ENCODE measurements at regions not wholly inside any gene's neighbourhood (a gene's known extent, or its start where the extent isn't known, plus 50 kb on each side); places are given as distances from the start of the nearest gene placed in this dataset.

- TF ChIP-seq TCF4 (CRISPR knock-in tag; IDR thresholded peaks at IDR 0.05; ENCODE audit: borderline replicate concordance) (no peak), SNAI2 (CRISPR knock-in tag; IDR thresholded peaks at IDR 0.05) (no peak), ESRRG (CRISPR knock-in tag; IDR thresholded peaks at IDR 0.05) (no peak)
- ATAC-seq = no peak
Measured at GRCh38 chr3:22308871-22309270, 557.9 kb upstream of the ZNF385D start.

GRCh38 chr3:22315925-22316324 lies 564.9 kb upstream of the ZNF385D start:
- TF ChIP-seq GLIS3 (CRISPR knock-in tag; IDR thresholded peaks at IDR 0.05) (no peak), CSRNP3 (CRISPR knock-in tag; IDR thresholded peaks at IDR 0.05) (no peak), ESRRG (CRISPR knock-in tag; IDR thresholded peaks at IDR 0.05) (no peak), OSR1 (CRISPR knock-in tag; IDR thresholded peaks at IDR 0.05) (no peak), ARNTL (CRISPR knock-in tag; IDR thresholded peaks at IDR 0.05; ENCODE audit: borderline replicate concordance, low read depth) (no peak), TCF4 (CRISPR knock-in tag; IDR thresholded peaks at IDR 0.05; ENCODE audit: borderline replicate concordance) (no peak), ZNF70 (CRISPR knock-in tag; IDR thresholded peaks at IDR 0.05) (no peak), ZFP30 (CRISPR knock-in tag; IDR thresholded peaks at IDR 0.05) (no peak), CSDC2 (CRISPR knock-in tag; IDR thresholded peaks at IDR 0.05) (no peak)
- ATAC-seq = no peak

- no peak for ATAC-seq
- TF ChIP-seq ISL1 (CRISPR knock-in tag; IDR thresholded peaks at IDR 0.05) (peak; percentile 92), RARB (CRISPR knock-in tag; IDR thresholded peaks at IDR 0.05) (no peak), OSR1 (CRISPR knock-in tag; IDR thresholded peaks at IDR 0.05) (no peak), CSDC2 (CRISPR knock-in tag; IDR thresholded peaks at IDR 0.05) (no peak), TSHZ2 (CRISPR knock-in tag; IDR thresholded peaks at IDR 0.05) (peak; percentile 60; the same call in 1 of the 2 replicates), CREB5 (CRISPR knock-in tag; IDR thresholded peaks at IDR 0.05; ENCODE audit: low read depth) (peak; percentile 58), GLIS3 (CRISPR knock-in tag; IDR thresholded peaks at IDR 0.05) (peak; percentile 43; the same call in 1 of the 2 replicates), TOX (CRISPR knock-in tag; IDR thresholded peaks at IDR 0.05; ENCODE audit: borderline replicate concordance) (no peak), POU6F1 (CRISPR knock-in tag; IDR thresholded peaks at IDR 0.05; ENCODE audit: borderline replicate concordance, low read depth) (no peak), ZC3H10 (CRISPR knock-in tag; IDR thresholded peaks at IDR 0.05) (peak; percentile 46; the same call in 1 of the 2 replicates), PPARA (CRISPR knock-in tag; IDR thresholded peaks at IDR 0.05; ENCODE audit: borderline replicate concordance) (no peak), ZNF70 (CRISPR knock-in tag; IDR thresholded peaks at IDR 0.05) (no peak), ZNF565 (CRISPR knock-in tag; conservative IDR thresholded peaks at IDR 0.05; ENCODE audit: low read depth) (no peak), BACH2 (CRISPR knock-in tag; IDR thresholded peaks at IDR 0.05; ENCODE audit: borderline replicate concordance) (no peak), TCF4 (CRISPR knock-in tag; IDR thresholded peaks at IDR 0.05; ENCODE audit: borderline replicate concordance) (no peak), PATZ1 (CRISPR knock-in tag; IDR thresholded peaks at IDR 0.05; ENCODE audit: borderline replicate concordance) (no peak), ZNF8 (CRISPR knock-in tag; IDR thresholded peaks at IDR 0.05) (no peak), ZFP30 (CRISPR knock-in tag; IDR thresholded peaks at IDR 0.05) (no peak), SNAI2 (CRISPR knock-in tag; IDR thresholded peaks at IDR 0.05) (no peak), ZFP3 (CRISPR knock-in tag; IDR thresholded peaks at IDR 0.05) (no peak), ESRRG (CRISPR knock-in tag; IDR thresholded peaks at IDR 0.05) (no peak), CSRNP3 (CRISPR knock-in tag; IDR thresholded peaks at IDR 0.05) (no peak), ARNTL (CRISPR knock-in tag; IDR thresholded peaks at IDR 0.05; ENCODE audit: borderline replicate concordance, low read depth) (no peak)
Measured at GRCh38 chr3:22318325-22318724, 567.3 kb upstream of the ZNF385D start.

Measured in SK-N-SH treated with all-trans-retinoic acid at 6 μM for 48 hours (cell line).